Activated CD8-positive, alpha-beta T cell treated with anti-CD3 and anti-CD28 coated beads, Interleukin-2, amount 10 ng/mL, durations not matched to agents 7 days and 5 days (primary cell): ENCODE measurements at regions not wholly inside any gene's neighbourhood (a gene's known extent, or its start where the extent isn't known, plus 50 kb on each side); places are given as distances from the start of the nearest gene placed in this dataset.
"Not testable (repeated sequence)": the region's sequence is repeated elsewhere in the genome, so short reads cannot be mapped to it uniquely, and the experiment has no call there.

ENCODE experiments used
- ATAC-seq: fragments of 150-1000 bp; cut with Tn5 transposase; one replicate; pipeline ENCODE4 v1.10.0; 2021; ENCODE audit warnings: moderate library complexity
- CTCF ChIA-PET: fragments of 350-600 bp; sonication (Branson Sonifier 250); formaldehyde crosslinking; loops from one replicate; lab custom pipeline; 2021; ENCODE audit warnings: antibody characterized with exemption; lab: Charles Lee
- POLR2A ChIA-PET: fragments of 350-600 bp; sonication (Branson Sonifier 250); formaldehyde crosslinking; loops from one replicate; lab custom pipeline; 2021; ENCODE audit warnings: antibody characterized with exemption; lab: Charles Lee
- DNase-seq: peaks from one replicate; pipeline ENCODE4 v3.0.0-alpha.2; 2020
- H3K27ac Mint-ChIP-seq: one replicate; pipeline ENCODE4 v1.8.0; 2021; ENCODE audit warnings: mild to moderate bottlenecking, mixed read lengths
- H3K27me3 Mint-ChIP-seq: one replicate; pipeline ENCODE4 v1.8.0; 2021; ENCODE audit warnings: low read depth, mixed read lengths
- H3K36me3 Mint-ChIP-seq: one replicate; pipeline ENCODE4 v1.8.0; 2021; ENCODE audit warnings: low read depth, mixed read lengths
- H3K4me1 Mint-ChIP-seq: one replicate; pipeline ENCODE4 v1.8.0; 2021; ENCODE audit warnings: low read depth, mixed read lengths
- H3K4me3 Mint-ChIP-seq: one replicate; pipeline ENCODE4 v1.8.0; 2021; ENCODE audit warnings: mild to moderate bottlenecking, mixed read lengths
- H3K9me3 Mint-ChIP-seq: one replicate; pipeline ENCODE4 v1.8.0; 2022; ENCODE audit warnings: mixed read lengths; ENCODE audit not compliant: insufficient read depth

DNA sequence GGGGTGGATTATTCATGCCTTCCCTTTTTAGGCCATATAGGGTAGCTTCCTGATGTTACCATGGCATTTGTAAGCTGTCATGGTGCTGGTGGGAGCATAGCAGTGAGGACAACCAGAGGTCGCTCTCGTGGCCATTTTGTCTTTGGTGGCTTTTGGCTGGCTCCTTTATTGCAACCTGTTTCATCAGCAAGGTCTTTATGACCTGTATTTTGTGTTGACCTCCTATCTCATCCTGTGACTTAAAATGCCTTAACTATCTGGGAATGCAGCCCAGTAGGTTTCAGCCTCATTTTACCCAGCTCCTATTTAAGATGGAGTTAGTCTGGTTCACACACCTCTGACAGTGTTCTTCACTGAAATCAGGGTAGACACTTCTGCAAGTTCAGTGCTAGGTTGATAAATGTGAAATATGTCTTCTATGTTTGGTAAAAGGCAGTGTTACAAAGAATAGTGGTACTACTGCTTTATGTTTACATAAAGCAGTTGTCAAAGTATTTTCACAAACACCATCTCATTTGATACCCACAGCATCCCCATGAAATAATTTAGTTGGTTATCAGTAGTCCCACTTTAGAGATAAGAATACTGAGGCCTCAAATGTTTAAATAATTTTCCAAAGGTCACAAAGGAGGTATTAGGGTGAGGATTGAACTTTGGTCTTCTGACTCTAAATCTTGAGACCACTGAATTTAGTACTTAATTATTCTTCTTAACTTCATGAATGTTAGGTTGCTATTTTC, 77.1 kb upstream of the C4orf54 start:
- H3K9me3 Mint-ChIP-seq: no peaks in the 10 kb centered on the region
- DNase-seq: no peak
- H3K4me3 Mint-ChIP-seq: no peak overlapping the region
- H3K36me3 Mint-ChIP-seq: no peaks in the 10 kb centered on the region
- H3K27ac Mint-ChIP-seq: no peak overlapping the region
- ChIA-PET CTCF (no interaction called here), POLR2A (no interaction called here)
- H3K27me3 Mint-ChIP-seq: peaks cover 7% of the 10 kb centered on the region
- ATAC-seq: no peak
- H3K4me1 Mint-ChIP-seq: no peaks in the 10 kb centered on the region

DNA sequence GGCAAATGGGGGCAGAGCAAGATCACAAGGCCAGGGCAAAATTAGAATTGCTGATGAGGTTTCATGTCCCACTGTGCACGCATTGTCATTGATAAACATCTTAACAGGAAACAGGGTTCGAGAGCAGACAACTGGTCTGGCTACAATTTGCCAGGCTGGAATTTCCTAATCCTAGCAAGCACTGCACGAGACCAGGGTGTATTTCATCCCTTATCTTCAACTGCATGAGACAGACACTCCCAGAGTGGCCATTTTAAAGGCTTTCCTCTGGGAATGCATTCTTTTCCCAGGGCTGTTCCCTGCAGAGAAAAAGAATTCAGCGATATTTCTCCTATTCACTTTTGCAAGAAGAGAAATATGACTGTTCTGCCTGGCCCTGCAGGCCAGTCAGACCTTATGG, 75.8 kb upstream of the C4orf54 start:
- DNase-seq, H3K4me1 Mint-ChIP-seq, POLR2A ChIA-PET, H3K27ac Mint-ChIP-seq, H3K4me3 Mint-ChIP-seq, H3K9me3 Mint-ChIP-seq, CTCF ChIA-PET, ATAC-seq, H3K36me3 Mint-ChIP-seq, H3K27me3 Mint-ChIP-seq: not testable (repeated sequence)

DNA sequence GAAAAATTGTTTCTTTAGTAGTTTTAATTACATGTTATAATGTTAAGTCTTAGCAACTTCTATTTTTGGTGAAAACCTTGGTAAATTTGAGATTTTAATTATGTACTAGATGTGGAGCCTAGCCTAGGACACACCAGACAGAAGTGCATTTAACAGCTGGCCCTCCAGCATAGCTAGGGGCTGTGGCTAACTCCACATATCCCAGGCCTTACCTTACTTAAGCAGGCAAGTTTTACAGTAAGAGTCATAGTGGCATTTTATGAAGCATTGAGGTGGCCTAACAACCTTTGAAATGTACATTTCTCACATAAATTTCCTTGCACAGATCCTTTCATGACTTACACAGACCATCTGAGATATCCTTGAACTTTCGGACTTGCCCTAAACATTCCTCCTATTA, 71.6 kb upstream of the C4orf54 start:
- ATAC-seq (no peak), DNase-seq (no peak)
- Mint-ChIP-seq H3K9me3 (no peaks in the 10 kb centered on the region), H3K27me3 (no peaks in the 10 kb centered on the region), H3K36me3 (no peaks in the 10 kb centered on the region), H3K4me1 (no peaks in the 10 kb centered on the region), H3K4me3 (no peak overlapping the region), H3K27ac (no peak overlapping the region)
- ChIA-PET POLR2A (no interaction called here), CTCF (no interaction called here)

DNA sequence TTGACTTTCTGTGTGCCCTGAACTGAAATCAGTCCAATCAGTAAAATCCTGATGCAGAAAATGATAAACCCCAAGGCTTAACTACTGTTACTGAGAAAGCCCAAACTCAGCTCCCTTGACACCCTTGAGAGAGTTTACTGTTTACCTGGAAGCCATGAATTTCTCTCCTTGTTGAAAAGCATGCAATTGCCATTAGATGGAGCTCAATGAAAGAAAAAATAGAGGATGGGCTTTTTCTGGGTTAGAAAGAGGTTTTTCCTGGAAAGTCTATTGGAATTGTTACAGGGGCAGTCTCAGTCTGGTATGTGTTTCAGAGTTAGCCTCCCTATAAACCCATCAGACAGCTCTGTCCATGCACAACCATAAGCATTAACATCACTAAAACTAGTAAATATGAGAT, 66.4 kb upstream of the C4orf54 start:
- ChIA-PET POLR2A (no interaction called here), CTCF (interaction anchor here (1.5 kb wide), 1 partner anchor 84 kb away, joined by 5 read pairs; no protein-coding TSS in a partner anchor)
- H3K36me3 Mint-ChIP-seq: no peaks in the 10 kb centered on the region
- peaks cover 4% of the 10 kb centered on the region for H3K27me3 Mint-ChIP-seq
- H3K4me1 Mint-ChIP-seq: no peaks in the 10 kb centered on the region
- DNase-seq (no peak), ATAC-seq (no peak)
- no peaks in the 10 kb centered on the region for H3K9me3 Mint-ChIP-seq
- no peak overlapping the region for H3K4me3 Mint-ChIP-seq
- H3K27ac Mint-ChIP-seq: no peak overlapping the region

DNA sequence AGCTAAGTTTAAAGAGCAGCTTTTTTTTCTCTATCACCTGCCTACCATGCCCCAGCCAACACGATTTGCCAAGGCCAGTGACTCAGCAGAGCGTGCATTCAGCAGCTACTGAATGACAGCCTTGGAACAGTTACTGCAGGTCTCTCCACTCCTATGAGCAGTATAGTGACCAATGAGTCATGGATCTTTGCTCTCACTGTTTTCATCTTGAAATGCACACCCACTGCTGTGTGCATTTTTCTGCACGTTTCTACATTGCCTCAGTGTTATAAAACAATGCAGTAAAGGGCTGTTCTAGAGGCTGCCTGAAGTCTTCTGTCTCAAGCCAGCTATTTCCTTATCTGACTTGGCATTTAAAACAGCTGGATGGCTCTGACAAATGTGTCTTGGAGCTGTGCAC, 66.0 kb upstream of the C4orf54 start:
- no peak for ATAC-seq
- no peak for DNase-seq
- Mint-ChIP-seq H3K4me3 (no peak overlapping the region), H3K4me1 (no peaks in the 10 kb centered on the region), H3K9me3 (no peaks in the 10 kb centered on the region), H3K27ac (no peak overlapping the region), H3K36me3 (no peaks in the 10 kb centered on the region), H3K27me3 (peaks cover 4% of the 10 kb centered on the region)
- CTCF ChIA-PET: interaction anchor here (1.5 kb wide), 1 partner anchor 84 kb away, joined by 5 read pairs; no protein-coding TSS in a partner anchor
- POLR2A ChIA-PET: no interaction called here

DNA sequence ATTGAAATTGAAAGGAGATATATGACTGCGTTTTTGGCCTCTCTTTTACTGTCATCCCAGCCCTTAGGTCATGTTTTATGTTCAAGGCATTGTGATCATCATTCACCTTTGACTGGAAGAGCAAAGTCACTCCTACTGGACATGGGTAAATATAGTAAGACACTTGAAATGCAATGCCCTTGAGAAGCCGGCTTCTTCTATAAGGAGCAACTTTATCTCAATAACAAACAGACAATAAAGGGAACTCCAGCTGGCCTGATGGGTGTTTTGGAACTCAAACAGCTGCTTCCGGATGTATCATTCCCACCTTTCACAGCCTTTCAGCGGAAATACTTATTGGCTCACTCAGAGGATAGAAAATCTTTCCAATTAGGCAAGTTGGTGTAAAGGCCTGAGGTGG, 65.1 kb upstream of the C4orf54 start:
- Mint-ChIP-seq H3K27ac (no peak overlapping the region), H3K9me3 (no peaks in the 10 kb centered on the region), H3K27me3 (peaks cover 4% of the 10 kb centered on the region), H3K36me3 (no peaks in the 10 kb centered on the region), H3K4me3 (no peak overlapping the region), H3K4me1 (no peaks in the 10 kb centered on the region)
- ATAC-seq (no peak), DNase-seq (no peak)
- POLR2A ChIA-PET: no interaction called here
- CTCF ChIA-PET: no interaction called here

DNA sequence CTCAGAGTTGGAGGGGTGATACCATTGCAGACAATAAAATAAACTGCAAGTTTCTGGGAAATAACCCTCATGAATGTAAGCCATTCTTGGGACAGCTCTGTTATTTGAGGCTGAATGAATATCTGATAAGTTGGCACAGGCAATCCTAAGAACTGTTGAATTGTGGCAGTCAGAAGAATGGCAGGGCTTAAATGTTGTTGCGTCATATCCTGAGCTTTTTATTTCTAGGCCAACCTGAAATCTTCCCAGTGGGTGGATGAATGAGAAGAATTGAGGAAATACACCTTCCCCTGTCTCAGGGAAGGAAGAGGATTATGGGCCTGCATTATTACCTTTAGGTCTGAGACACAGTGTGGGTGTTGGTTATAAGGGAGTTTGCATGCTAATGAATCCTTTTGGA, 64.4 kb upstream of the C4orf54 start:
- H3K27ac Mint-ChIP-seq: no peak overlapping the region
- no peaks in the 10 kb centered on the region for H3K9me3 Mint-ChIP-seq
- ChIA-PET CTCF (interaction anchor here (1.4 kb wide), 1 partner anchor 109 kb away, joined by 3 read pairs; no protein-coding TSS in a partner anchor), POLR2A (no interaction called here)
- H3K36me3 Mint-ChIP-seq: no peaks in the 10 kb centered on the region
- H3K4me3 Mint-ChIP-seq: no peak overlapping the region
- ATAC-seq (no peak), DNase-seq (no peak)
- no peaks in the 10 kb centered on the region for H3K4me1 Mint-ChIP-seq
- H3K27me3 Mint-ChIP-seq: peaks cover 4% of the 10 kb centered on the region

DNA sequence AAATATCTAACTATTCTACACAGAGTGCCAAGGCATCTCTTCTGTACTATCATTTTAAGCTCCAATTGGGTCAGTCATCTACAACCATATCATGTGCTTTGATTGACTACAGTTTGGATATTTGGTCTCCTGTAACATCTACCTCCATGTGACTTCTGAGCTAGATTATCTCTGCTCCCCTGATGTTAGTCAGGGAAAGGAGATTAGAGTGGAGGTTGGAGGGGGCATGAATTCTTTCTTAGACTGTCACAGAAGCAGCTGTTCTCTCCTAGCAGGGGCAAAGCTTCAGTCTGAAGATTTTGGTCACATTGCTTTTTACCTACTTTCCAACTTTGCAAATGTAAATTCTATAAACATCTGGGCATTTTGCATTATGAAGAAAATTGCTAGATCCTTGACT, 62.6 kb upstream of the C4orf54 start:
- H3K27ac Mint-ChIP-seq: no peak overlapping the region
- peaks cover 4% of the 10 kb centered on the region for H3K27me3 Mint-ChIP-seq
- CTCF ChIA-PET: no interaction called here
- ATAC-seq (no peak), DNase-seq (no peak)
- H3K36me3 Mint-ChIP-seq: no peaks in the 10 kb centered on the region
- POLR2A ChIA-PET: no interaction called here
- H3K4me1 Mint-ChIP-seq: no peaks in the 10 kb centered on the region
- H3K4me3 Mint-ChIP-seq: no peak overlapping the region
- no peaks in the 10 kb centered on the region for H3K9me3 Mint-ChIP-seq

DNA sequence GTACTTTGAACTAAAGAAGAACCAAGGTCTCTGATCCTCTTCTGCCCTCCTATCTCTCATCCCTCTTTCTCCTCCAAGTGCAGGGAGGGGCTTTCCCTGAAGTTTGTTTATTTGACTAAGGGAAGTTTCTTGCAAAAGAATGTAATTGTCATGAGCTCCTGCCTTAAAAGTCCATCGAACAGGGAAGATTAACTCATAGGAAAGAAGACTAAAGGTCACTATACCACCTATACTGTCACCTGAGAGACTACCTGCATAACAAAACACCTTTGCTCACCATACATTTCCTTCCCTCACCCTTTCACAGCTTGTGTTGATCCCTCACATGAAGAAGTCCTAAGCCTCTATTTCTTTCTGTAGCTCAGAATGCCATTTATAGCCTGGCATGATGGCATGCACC, 59.4 kb upstream of the C4orf54 start:
- Mint-ChIP-seq H3K27ac (no peak overlapping the region), H3K27me3 (peaks cover 4% of the 10 kb centered on the region), H3K9me3 (no peaks in the 10 kb centered on the region), H3K4me3 (no peak overlapping the region), H3K36me3 (no peaks in the 10 kb centered on the region), H3K4me1 (no peaks in the 10 kb centered on the region)
- ChIA-PET CTCF (no interaction called here), POLR2A (no interaction called here)
- ATAC-seq (no peak), DNase-seq (no peak)

DNA sequence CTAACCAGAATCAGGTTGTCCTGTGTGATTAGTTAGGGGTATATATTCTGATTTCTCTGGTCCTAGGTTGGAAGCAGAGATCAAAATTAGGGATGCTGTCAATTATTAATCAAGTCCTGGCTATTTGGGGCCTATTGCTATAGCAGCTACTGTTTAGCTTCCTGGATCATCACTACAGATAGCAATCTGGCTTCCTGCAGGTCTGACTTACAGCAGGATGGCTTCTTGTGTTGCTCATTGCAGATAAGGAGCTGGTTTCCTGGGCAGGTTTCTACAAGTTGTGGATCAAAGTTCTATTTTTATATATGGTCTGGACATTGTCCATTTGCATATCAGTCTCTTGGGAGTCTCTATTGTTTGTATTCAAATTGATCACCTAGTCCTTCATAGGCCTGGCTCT, 57.7 kb upstream of the C4orf54 start:
- CTCF ChIA-PET: no interaction called here
- no peaks in the 10 kb centered on the region for H3K4me1 Mint-ChIP-seq
- no peak for DNase-seq
- H3K27me3 Mint-ChIP-seq: peaks cover 6% of the 10 kb centered on the region
- ATAC-seq: no peak
- no peaks in the 10 kb centered on the region for H3K36me3 Mint-ChIP-seq
- no peaks in the 10 kb centered on the region for H3K9me3 Mint-ChIP-seq
- H3K4me3 Mint-ChIP-seq: no peak overlapping the region
- POLR2A ChIA-PET: no interaction called here
- H3K27ac Mint-ChIP-seq: no peak overlapping the region

DNA sequence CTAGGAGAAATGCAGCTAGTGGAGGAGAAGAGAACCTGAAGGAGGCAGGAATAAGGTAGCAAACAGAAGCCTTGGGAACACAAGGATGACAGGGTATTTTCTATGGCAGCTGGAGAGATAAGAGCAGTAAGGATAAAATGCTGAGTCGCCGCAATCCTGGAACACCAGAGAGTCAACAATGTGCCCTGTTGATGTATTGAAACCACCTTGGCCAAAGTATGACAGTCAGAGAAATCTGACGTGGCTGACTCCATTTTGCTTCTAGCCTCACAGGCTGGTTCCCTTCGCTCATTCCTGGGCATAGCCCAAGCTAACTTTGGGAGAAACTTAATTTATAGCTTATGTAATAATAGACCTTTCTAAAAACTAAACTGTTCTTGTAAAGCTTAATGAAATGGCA, 56.6 kb upstream of the C4orf54 start:
- no peaks in the 10 kb centered on the region for H3K36me3 Mint-ChIP-seq
- peaks cover 2% of the 10 kb centered on the region for H3K27me3 Mint-ChIP-seq
- CTCF ChIA-PET: no interaction called here
- no peak overlapping the region for H3K4me3 Mint-ChIP-seq
- no peaks in the 10 kb centered on the region for H3K4me1 Mint-ChIP-seq
- H3K9me3 Mint-ChIP-seq: no peaks in the 10 kb centered on the region
- DNase-seq: no peak
- no peak for ATAC-seq
- no peak overlapping the region for H3K27ac Mint-ChIP-seq
- POLR2A ChIA-PET: no interaction called here

DNA sequence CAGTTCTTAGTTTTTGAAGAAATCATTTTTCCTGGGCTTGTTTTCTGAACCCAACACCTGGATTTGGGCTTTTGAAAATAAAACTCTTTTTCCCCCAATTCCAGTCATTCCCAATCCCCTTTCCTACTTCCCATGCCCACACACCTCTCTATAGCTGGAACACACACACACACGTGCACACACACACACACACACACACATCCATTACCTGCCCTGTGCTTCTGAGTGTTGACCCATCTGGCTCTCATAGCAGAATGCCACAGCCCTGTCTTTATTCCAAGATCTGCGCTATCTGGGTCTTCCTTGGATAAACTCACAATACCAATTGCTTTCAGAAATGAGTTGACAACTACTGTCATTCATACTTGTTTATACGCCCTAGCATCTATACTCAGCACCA, 54.9 kb upstream of the C4orf54 start:
- Mint-ChIP-seq H3K9me3 (no peaks in the 10 kb centered on the region), H3K27ac (no peak overlapping the region), H3K36me3 (no peaks in the 10 kb centered on the region), H3K27me3 (peaks cover 5% of the 10 kb centered on the region), H3K4me1 (no peaks in the 10 kb centered on the region), H3K4me3 (no peak overlapping the region)
- ChIA-PET CTCF (no interaction called here), POLR2A (no interaction called here)
- DNase-seq (no peak), ATAC-seq (no peak)

DNA sequence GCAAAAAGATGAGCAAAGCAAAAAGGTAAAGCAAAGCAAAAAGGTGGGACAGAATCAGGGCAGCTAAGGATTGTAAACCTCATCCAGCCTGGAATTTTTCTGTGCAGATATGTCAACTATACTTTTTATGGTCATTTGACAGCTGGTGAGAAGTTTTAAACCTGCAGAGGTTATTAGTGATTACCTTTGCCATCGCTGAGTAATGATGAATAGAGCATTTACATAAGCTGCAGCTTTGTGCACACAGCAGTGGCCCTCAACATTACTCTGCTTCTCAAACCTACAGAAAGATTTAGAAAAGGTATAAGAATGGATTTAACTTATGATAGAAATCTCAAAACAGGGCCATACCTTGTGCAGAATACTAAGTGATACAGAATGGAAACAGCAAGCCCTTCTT, 54.5 kb upstream of the C4orf54 start:
- POLR2A ChIA-PET: no interaction called here
- H3K4me1 Mint-ChIP-seq: no peaks in the 10 kb centered on the region
- H3K27ac Mint-ChIP-seq: no peak overlapping the region
- no peak for DNase-seq
- ATAC-seq: no peak
- no peaks in the 10 kb centered on the region for H3K36me3 Mint-ChIP-seq
- CTCF ChIA-PET: no interaction called here
- no peaks in the 10 kb centered on the region for H3K9me3 Mint-ChIP-seq
- no peak overlapping the region for H3K4me3 Mint-ChIP-seq
- H3K27me3 Mint-ChIP-seq: peaks cover 5% of the 10 kb centered on the region
